Pancreas (tissue), 10 donors: ENCODE measurements at regions not wholly inside any gene's neighbourhood (a gene's known extent, or its start where the extent isn't known, plus 50 kb on each side); places are given as distances from the start of the nearest gene placed in this dataset.

ENCODE experiments used
- ATAC-seq, 4 donors: fragments of 200-7000 bp; cut with Tn5 transposase; one replicate each; pipeline versions ENCODE4 v1.8.0 to v1.9.1; 2020; ENCODE audit warnings: mild to moderate bottlenecking in 4 of 4, moderate library complexity in 4 of 4
- DNase-seq, 6 donors: peaks; one replicate each; pipeline ENCODE4 v3.0.0-alpha.2; 2020
- FAIRE-seq: peaks from 2 replicates; lab custom pipeline; 2012; peaks lifted over from hg19 to GRCh38; lab: Jason Lieb, UNC
- H3K27ac ChIP-seq, 4 donors: fragments of 200-600 bp; sonication (generic); 1 replicate in 3 of 4; 2 replicates in 1 of 4; pipeline versions ENCODE4 v1.5.0 to v1.8.0; 2020
- H3K27me3 ChIP-seq, 4 donors: fragments of 200-600 bp; one replicate each; pipeline ENCODE4 v1.8.0; 2021
- H3K36me3 ChIP-seq, 3 donors: fragments of 200-600 bp; sonication (generic) in 1 of 3; one replicate each; pipeline versions ENCODE4 v1.5.0 to v1.8.0; 2020 to 2021
- H3K4me1 ChIP-seq, 3 donors: fragments of 200-600 bp; one replicate each; pipeline ENCODE4 v1.8.0; 2021
- H3K4me3 ChIP-seq, 4 donors: fragments of 200-600 bp; sonication (generic) in 2 of 4; one replicate each; pipeline versions ENCODE4 v1.5.0 to v1.8.0; 2020 to 2021
- H3K9me3 ChIP-seq, 4 donors: fragments of 200-600 bp; one replicate each; pipeline ENCODE4 v1.8.0; 2021
- CTCF ChIP-seq, 4 donors: fragments of 200-600 bp; sonication (generic) in 3 of 4; IDR thresholded peaks; one replicate each; pipeline versions ENCODE4 v1.5.0 to v1.8.0; 2021; ENCODE audit warnings: antibody characterized with exemption in 4 of 4
- WGBS, 2 donors: extraction: QIAGEN DNeasy Blood & Tissue Kit; methylation state at CpG; one replicate each; pipeline ENCODE4 v1.1.7; 2013; 5-methylcytosine and 5-hydroxymethylcytosine counted together
- intact Hi-C, 3 donors: fragments of 100-400 bp; cut with DNase I; formaldehyde crosslinking; loops; one replicate each; pipeline versions ENCODE4 v1.11.1 to v1.14.2; 2022
- donor health status: healthy with polysubstance abuse.
- donor health status: DM: no; HTN: no; CAD: no; lungs with moderate emphysema.
- donor health status: DM: no; HTN: no; CAD: no.
- donor health status: control.
- donor health status: control.
- donor health status: Bipolar disorder and iron deficiency.
- donor health status: DM: yes; HTN: yes; CAD: no.
- donor health status: DM: no; HTN: no; CAD: no.
- donor health status: DM: no; HTN: no; CAD: no.
- donor health status: DM: yes; HTN: yes; CAD: no.

DNA sequence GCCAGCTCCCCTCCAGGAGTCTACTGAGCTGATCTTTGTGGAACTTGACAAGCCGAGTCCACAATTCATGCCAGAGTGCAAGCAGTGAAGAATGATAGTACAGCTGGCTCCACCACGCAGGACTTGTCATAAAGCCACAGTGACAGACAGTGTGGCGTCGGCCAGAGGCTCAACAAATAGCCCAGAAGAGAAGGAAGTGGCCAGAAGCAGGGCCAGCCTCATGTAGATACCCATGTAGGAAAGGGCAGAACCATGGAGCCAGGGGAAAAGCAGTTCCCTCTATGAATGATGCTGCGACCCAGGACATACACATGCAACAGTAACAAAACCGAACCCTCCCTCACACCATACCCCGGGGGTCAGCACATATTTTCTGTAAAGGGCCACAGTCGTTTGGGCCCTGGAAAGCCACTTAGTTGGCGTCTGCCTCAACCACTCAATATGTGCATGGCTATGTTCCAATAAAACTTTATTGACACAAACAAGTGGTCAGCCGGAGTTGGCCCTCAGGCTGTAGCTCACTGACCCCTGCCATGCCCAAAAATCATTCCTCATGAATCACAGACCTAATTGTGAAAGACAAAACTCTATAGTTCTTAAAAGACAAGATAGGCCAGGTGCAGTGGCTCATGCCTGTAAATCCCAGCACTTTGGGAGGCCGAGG, 161.4 kb downstream of the BRD1 start:
- no peak for TF ChIP-seq CTCF (IDR thresholded peaks at IDR 0.05)
- intact Hi-C loops, result no loop called here
- Histone ChIP-seq H3K27me3 (peaks cover 0 to 15% (median 3%) of the 10 kb centered on the region in 4 donors), H3K27ac (no peak overlapping the region), H3K4me1 (no peaks in the 10 kb centered on the region), H3K9me3 (no peaks in the 10 kb centered on the region), H3K4me3 (no peak overlapping the region), H3K36me3 (no peaks in the 10 kb centered on the region)
- DNase-seq (peak in 1 of 6 donors; percentile 24), ATAC-seq (no peak), FAIRE-seq (no peak)
- 62 to 63% methylated on average over 11 of the region's 11 CpGs for WGBS, 2 donors

DNA sequence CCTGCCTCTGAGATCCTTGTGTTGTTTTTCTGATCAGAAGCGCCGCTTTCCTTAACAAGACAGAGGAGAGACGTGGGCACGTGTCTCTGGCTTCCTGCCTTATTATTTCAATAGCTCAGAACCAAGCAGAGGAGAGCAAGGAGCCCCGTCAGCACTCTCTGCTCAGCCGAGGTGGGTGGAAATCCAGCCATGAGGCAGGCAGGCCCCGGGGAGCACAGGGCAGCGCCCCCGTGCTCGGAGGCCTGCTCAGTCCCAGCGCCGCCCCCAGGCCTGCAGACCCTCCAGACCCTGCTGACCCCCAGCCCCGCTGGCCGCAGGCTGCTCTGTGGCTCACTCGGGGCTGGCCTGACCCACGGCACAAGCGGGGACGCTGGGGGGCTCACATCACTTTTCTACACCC, 162.8 kb downstream of the BRD1 start:
- H3K27ac ChIP-seq, result no peak overlapping the region
- DNase-seq (no peak), FAIRE-seq (no peak), ATAC-seq (no peak)
- no peaks in the 10 kb centered on the region for H3K9me3 ChIP-seq
- peaks cover 0 to 14% (median 3%) of the 10 kb centered on the region in 4 donors for H3K27me3 ChIP-seq
- H3K36me3 ChIP-seq, result no peaks in the 10 kb centered on the region
- 51 to 59% methylated on average over 18 of the region's 18 CpGs for WGBS, 2 donors
- H3K4me1 ChIP-seq, result no peaks in the 10 kb centered on the region
- H3K4me3 ChIP-seq, result no peak overlapping the region
- no peak for TF ChIP-seq CTCF (IDR thresholded peaks at IDR 0.05)
- intact Hi-C loops, result no loop called here

DNA sequence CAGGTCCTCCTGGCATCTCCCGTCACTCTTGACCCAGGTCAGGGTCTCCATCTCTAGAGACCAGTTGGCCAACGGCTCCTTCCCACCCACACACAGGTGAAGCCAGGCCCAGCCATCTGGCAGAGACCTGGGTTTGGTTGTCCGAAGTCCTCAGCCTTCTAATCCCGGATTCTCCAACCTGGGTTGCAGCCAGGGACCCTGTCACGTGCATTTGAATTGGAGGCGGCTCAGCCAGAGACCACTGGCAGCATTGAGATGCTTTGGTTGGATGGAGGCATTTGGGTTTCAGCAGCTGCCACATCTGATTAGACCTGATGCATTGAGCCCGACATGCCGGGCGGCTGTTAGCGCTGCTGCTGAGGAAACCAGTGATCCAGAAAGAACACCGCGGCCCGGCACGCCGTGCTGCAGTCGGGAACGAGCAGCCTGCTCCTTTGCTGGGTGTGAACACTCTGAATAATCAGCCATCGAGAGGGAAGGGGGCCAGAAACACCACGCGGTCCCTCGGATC, 163.2 kb downstream of the BRD1 start:
- no peaks in the 10 kb centered on the region for H3K4me1 ChIP-seq
- no peak for DNase-seq
- intact Hi-C loops, result no loop called here
- TF ChIP-seq CTCF (IDR thresholded peaks at IDR 0.05), result no peak
- H3K36me3 ChIP-seq, result no peaks in the 10 kb centered on the region
- peaks cover 0 to 14% (median 3%) of the 10 kb centered on the region in 4 donors for H3K27me3 ChIP-seq
- H3K4me3 ChIP-seq, result no peak overlapping the region
- no peaks in the 10 kb centered on the region for H3K9me3 ChIP-seq
- FAIRE-seq, result no peak
- 59 to 65% methylated on average over 21 of the region's 21 CpGs for whole genome bisulfite sequencing, 2 donors
- H3K27ac ChIP-seq, result no peak overlapping the region
- no peak for ATAC-seq

GRCh38 chr22:49663823-49664222, 163.8 kb downstream of the BRD1 start:
- DNase-seq (no peak), ATAC-seq (no peak), FAIRE-seq (no peak)
- H3K9me3 ChIP-seq, result no peaks in the 10 kb centered on the region
- H3K27ac ChIP-seq, result no peak overlapping the region
- intact Hi-C loops, result no loop called here
- peaks cover 0 to 14% (median 2%) of the 10 kb centered on the region in 4 donors for H3K27me3 ChIP-seq
- no peak for TF ChIP-seq CTCF (IDR thresholded peaks at IDR 0.05)
- no peaks in the 10 kb centered on the region for H3K36me3 ChIP-seq
- H3K4me3 ChIP-seq, result no peak overlapping the region
- WGBS, 2 donors, result 46 to 60% methylated on average over 7 of the region's 7 CpGs
- no peaks in the 10 kb centered on the region for H3K4me1 ChIP-seq

DNA sequence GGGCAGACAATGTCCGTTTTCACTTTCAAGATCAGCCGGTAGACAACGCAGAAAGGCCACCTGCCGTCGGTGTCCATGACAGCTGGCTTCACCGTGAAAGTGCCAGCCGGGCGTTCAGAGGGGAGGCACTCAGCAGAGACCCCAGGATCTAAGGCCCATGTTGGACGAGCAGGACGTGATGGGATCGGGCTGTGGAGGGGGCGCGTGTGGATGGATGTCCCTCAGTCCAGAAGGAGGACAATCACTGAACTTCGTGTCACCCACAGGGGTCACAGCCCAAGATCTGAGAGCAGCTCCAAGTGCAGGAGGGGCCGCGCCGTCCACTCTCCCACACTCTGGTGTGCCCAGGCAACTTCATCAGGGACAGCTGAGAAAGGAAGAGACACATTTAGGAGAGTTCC, 164.4 kb downstream of the BRD1 start:
- Histone ChIP-seq H3K36me3 (no peaks in the 10 kb centered on the region), H3K27me3 (peaks cover 0 to 14% (median 0%) of the 10 kb centered on the region in 4 donors), H3K4me3 (no peak overlapping the region), H3K27ac (no peak overlapping the region), H3K4me1 (no peaks in the 10 kb centered on the region), H3K9me3 (no peaks in the 10 kb centered on the region)
- FAIRE-seq (no peak), DNase-seq (no peak), ATAC-seq (no peak)
- no peak for TF ChIP-seq CTCF (IDR thresholded peaks at IDR 0.05)
- 66 to 73% methylated on average over 17 of the region's 17 CpGs for WGBS, 2 donors
- intact Hi-C loops, result no loop called here
